HG02840 (cell line): ENCODE measurements at regions not wholly inside any gene's neighbourhood (a gene's known extent, or its start where the extent isn't known, plus 50 kb on each side); places are given as distances from the start of the nearest gene placed in this dataset.
"Not testable (repeated sequence)": the region's sequence is repeated elsewhere in the genome, so short reads cannot be mapped to it uniquely, and the experiment has no call there.

ENCODE experiments used
- ATAC-seq: cut with Tn5 transposase; IDR thresholded peaks from one replicate; pipeline ENCODE4 v1.9.1; 2021; ENCODE audit warnings: mild to moderate bottlenecking, moderate library complexity, moderate number of reproducible peaks; ENCODE audit not compliant: unreplicated experiment, low FRiP score

DNA sequence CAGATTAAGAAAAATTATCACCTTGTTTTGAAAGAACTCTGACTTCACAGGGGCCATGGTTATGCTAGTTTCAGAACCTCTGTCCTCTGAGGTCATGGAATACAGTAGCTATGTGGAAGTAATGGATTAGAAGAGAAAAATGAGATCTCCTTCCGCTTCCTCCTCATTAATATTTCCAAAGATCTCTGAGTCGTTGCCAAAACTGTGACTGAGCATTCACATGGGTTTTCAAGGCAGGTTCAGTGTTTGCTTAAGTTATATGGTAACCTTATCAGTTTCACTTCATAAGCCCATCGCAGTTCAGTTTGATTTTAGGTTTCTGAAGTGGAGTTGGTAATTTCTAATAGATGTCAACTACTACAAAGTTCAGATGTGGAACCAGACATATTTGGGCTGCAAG, 321.2 kb upstream of the SOX9 start:
- no peak for ATAC-seq

GRCh38 chr17:71801301-71801700, 319.5 kb upstream of the SOX9 start:
- ATAC-seq = no peak

GRCh38 chr17:71802663-71803062, 318.2 kb upstream of the SOX9 start:
- no peak for ATAC-seq

DNA sequence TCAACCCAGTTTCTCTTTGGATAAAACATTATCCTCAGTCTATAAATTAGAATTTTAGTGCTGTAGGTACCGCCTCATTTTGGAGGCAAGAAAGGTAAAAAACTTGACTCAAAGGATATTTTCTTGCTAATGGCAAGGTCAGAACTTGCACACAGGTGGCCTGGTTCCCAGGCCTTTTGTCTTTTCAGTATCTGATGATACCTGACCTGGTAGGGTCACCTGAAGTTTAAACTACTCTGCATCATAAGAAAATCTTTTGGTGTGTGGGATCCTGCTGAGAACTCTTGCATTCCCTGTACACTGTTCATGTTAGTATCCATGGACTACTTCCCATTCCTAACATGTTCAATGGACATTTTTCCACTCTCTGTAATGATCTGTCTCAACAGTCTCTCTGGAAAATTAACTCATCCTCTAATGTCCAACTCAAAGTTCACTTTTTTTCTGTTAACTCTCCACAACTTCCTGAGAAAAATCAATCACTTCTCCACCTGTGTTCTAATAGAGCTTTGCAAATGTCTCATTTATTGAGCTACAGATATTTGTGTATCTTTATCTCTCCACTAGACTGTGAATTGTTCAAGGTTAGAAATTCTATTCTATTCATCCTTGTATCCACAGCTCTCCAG, 317.1 kb upstream of the SOX9 start:
- ATAC-seq = no peak

DNA sequence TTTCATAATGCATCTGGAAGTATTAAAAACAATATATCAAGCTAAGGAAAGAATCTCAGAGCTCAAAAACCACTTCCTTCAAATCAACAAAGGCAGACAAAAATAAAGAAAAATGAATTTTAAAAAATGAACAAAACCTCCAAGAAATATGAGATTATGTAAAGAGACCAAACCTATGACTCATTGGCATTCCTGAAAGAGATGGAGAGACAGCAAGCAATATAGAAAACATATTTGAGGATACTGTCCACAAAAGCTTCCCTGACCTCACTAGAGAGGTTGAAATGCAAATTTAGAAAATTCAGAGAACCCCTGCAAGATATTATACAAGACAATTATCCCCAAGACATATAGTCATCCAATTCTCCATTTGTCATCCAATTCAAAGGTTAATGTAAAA, 311.3 kb upstream of the SOX9 start:
- ATAC-seq = no peak

GRCh38 chr17:71813861-71814260, 307.0 kb upstream of the SOX9 start:
- ATAC-seq = not testable (repeated sequence)

DNA sequence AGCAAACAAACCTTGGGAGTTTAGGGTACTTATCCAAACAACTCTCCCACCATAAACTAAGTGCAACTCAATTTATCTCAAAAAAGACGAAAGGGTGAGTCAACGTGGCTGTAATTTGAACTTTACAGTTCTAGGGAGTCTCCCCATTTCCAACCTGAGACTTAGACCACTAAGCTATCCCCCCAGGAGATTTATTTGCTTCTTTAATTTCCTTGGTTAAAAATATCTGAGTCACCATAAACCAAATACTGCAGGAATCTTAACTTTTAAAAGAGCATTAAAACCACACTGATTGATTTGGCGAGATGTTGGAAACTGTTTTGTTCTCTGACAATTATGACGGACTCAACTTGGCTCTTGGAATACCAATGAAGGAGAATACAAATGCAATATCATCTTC, 299.3 kb upstream of the SOX9 start:
- ATAC-seq = no peak

GRCh38 chr17:71824671-71825070, 296.1 kb upstream of the SOX9 start:
- ATAC-seq = no peak

- ATAC-seq = no peak
Measured at GRCh38 chr17:71825687-71826086, 295.1 kb upstream of the SOX9 start.

- ATAC-seq = no peak
Measured at GRCh38 chr17:71828182-71828596, 292.6 kb upstream of the SOX9 start.

- no peak for ATAC-seq
Measured at GRCh38 chr17:71830866-71831265, 290.0 kb upstream of the SOX9 start.

DNA sequence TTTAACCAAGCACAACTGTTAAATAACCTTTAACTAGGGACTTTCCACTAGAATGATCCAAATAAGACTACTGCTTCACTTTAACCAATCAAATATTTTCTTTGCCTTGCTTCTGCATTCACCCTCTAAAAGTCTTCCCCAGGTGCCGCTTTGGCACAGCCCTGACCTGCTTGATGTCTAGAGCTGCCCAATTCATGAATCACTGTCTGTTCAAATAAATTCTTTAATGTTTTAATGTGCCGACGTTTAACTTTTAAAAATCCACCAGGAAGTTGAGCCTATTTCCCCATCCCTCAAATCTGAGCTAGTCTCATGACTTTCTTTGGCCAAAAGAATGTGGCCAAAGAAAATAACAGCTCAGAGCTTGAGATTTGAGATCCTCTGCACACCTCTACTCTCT, 277.8 kb upstream of the SOX9 start:
- ATAC-seq = no peak

- no peak for ATAC-seq
Measured at GRCh38 chr17:71845337-71845736, 275.5 kb upstream of the SOX9 start.

DNA sequence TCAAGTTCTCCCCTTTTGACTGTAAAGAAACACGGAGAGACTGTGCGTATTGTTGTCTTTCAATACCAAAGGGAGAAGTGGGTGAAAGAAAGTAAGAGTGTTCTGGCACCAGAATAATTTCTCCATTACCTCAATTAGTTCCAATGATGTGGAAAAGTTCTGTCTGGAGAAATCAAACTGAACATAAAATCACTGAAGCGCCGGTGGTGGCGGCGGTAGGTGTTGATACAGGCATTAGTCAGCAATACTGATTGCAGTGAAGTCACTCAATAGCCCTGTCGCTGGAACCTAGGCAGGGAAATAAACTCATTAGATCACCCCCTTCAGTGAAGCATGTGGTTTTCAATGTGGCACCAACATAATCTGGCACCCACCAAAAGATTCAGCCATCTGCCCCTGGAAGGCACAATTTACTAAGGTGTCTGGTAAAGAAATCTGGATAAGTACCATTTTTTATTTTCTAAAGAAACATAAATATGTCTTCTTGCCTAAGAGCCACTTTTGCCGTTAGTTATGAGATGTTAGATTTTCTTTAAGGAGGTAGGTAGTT, 274.2 kb upstream of the SOX9 start:
- no peak for ATAC-seq

DNA sequence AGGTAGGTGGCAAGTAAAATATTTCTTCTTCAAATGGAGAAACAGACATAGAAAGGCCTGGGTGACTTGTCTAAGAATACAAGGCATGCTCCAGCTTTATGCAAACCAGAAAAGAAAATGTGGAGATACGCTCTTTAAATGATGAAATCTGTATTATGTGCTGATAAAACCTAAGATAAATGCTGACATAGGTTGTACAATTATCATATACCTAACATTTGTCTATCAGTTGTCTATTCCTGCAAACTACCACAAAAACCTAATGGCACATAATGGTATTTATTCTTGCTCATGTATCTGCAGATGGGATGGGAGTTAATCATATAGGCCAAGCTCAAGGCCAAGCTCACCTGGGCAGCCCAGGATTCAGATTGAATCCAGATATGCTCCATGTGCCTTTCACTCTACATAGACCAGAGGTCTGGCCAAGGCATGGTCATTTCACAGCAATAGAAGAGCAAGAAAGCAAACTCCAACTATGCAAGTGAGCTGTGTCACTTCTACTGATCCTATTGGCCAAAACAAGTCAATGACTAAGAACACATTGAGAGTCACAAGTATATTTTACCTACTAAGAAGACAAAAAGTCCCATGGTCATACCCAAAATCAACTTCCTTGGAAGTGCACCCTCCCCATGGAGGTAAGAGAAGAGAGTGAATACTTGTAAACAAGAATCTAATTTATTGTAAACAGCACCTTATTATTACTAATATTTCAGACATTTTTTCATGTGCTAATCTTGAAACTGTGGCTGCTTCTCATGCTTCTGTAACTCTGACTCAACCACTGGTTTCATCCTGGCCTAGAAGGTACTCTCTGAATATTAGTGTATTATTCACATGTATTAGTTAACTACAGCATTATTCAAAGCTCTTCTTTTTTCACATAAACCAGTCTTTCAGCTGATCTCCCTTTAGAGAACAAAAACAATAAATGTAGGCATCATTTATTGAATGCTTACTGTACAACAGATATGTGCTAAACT, 270.7 kb upstream of the SOX9 start:
- no peak for ATAC-seq

DNA sequence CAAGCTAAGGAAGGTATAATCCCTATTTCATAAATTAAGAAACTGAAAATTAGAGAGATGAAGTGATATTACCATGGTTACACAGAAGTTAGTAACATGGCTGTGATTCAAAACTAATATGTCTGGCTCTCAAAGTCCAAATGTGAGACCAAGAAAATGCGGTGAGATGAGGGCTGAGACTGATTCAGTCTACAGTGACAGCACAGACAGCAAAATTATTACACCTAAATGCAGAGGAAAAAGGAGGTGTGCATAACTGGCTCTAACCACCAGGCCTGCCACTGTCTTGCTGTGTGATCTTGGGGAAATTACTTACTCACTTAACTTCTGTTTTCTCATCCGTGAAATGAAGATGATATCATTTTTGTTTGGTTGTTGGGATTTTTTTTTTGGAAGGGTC, 270.0 kb upstream of the SOX9 start:
- no peak for ATAC-seq

DNA sequence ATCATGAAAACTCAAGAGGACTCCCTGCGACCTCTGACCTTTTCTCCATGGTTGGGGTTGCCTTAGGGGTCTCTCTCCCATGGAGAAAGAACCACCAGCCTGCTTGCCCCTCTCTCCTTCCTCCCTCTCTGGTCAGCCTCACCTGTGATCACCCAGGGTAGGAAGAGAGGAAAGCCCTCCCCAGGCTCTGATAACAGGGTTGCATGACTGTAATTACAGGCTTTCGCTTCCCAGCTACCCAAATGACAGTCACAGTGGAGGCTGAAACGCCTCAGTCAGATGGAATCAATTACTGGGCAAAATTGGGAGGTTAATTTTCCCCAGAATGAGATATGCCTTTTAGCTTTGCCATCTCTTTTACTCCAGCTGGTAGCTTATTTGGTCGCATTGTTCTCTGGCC, 265.8 kb upstream of the SOX9 start:
- ATAC-seq = no peak

DNA sequence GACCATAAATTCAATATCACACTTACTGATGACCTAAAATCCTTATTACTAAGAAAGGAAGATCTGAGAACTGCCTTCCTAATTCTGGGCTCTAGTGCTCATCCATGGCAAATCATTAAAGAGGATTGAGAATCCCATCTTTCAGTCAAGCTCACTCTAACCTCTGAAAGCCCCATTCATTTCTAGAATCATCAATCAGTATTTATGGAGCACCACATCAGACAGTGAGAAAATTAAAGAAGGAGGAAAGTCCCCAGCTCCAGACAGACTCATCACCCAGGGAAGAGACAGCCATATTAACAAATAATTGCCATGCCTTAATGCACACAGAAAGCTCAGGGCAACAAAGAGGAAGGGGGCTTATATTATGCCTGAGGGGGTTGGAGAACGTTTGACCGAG, 256.1 kb upstream of the SOX9 start:
- ATAC-seq = no peak

- ATAC-seq = no peak
Measured at GRCh38 chr17:71866095-71866494, 254.7 kb upstream of the SOX9 start.

- no peak for ATAC-seq
Measured at GRCh38 chr17:71869293-71869692, 251.5 kb upstream of the SOX9 start.

DNA sequence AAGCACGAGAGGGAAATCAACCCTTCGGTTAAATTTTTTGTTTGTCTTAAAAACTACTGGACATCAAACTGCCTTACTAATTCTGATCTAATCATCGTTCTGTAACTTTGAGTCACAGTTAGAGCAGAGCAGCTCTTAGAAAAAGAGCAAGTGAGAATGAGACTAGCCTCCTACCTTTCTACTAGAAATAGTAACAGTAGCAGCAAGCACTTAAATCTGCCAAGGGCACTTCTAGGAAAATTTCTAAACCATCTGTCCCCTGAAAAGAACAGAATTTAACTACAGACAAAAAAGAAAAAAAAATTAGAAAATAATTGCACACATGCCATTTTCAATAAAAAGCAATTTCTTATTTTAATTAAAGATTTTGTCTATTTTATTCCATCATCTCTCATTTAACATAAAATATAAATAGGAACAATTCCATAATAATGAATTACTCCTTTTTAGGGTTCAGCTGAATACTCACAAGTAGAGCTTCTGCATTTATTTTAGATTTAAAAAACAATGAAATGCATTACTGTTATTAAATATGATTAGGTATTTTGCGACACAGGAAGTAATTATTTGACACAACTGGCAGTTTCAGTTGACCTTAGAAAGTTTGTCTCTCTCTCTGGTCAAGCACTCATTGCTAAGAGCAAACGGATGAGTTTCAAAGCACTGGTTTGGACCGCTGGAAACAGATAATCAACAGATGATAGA, 250.8 kb upstream of the SOX9 start:
- no peak for ATAC-seq
